HG03025 (cell line): ENCODE measurements at regions not wholly inside any gene's neighbourhood (a gene's known extent, or its start where the extent isn't known, plus 50 kb on each side); places are given as distances from the start of the nearest gene placed in this dataset.

Source experiments
- ATAC-seq: cut with Tn5 transposase; IDR thresholded peaks from one replicate; pipeline ENCODE4 v1.9.1; 2021; ENCODE audit warnings: mild to moderate bottlenecking, moderate library complexity; ENCODE audit not compliant: unreplicated experiment, low FRiP score

- no peak for ATAC-seq
These were observed 58.4 kb upstream of the TET2 start for GRCh38 chr4:105088110-105088879.

GRCh38 chr4:105092356-105092755 is 54.3 kb upstream of the TET2 start:
- ATAC-seq = no peak

DNA sequence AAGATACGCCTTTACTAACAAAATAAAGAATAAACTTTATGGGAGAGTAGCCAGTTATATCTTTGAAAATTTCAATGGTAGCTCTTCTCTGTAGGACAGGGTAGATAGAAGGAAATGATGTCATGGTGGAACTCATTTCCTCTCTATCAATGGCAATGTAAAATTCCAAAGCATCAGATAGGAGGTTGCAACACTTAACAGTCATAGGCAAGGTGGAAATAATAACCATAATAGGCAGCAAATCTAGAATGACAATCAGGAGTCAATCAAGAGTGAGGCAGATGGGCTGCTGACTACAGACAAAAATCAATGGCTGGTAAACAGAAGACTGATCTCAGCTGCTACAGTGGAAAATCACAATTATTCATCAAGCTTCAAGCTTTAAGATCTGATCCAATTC is 53.9 kb upstream of the TET2 start:
- no peak for ATAC-seq

GRCh38 chr4:105093975-105094374 is 52.7 kb upstream of the TET2 start:
- ATAC-seq = no peak
